HCT116 (cell line): ENCODE measurements at regions not wholly inside any gene's neighbourhood (a gene's known extent, or its start where the extent isn't known, plus 50 kb on each side); places are given as distances from the start of the nearest gene placed in this dataset.

Experiments used
- ATAC-seq: fragments of 200-7000 bp; cut with Tn5 transposase; 2 replicates; pipeline ENCODE4 v1.9.1; 2020; ENCODE audit warnings: mild to moderate bottlenecking, moderate library complexity
- BruUV-seq: library from RNA; stranded (reverse); fragments of 400-500 nt; replicated peaks from 2 replicates; lab custom pipeline; 2021; lab: Mats Ljungman, UMichigan
- CTCF ChIA-PET: fragments of 300-600 bp; sonication (Branson Sonifier 250); formaldehyde crosslinking; loops from one replicate; lab custom pipeline; 2021; ENCODE audit warnings: antibody characterized with exemption; lab: Charles Lee
- POLR2A ChIA-PET: fragments of 300-600, 350-600 bp; sonication (Branson Sonifier 250); formaldehyde crosslinking; loops from one replicate; lab custom pipeline; 2021; ENCODE audit warnings: antibody characterized with exemption; lab: Charles Lee
- RAD21 ChIA-PET, 2 experiments: fragments of 300-600 bp; sonication (Branson Sonifier 250); formaldehyde crosslinking; loops; one replicate each; lab custom pipeline; 2023; ENCODE audit warnings: low total read pairs in 2 of 2; ENCODE audit not compliant: uncharacterized antibody in 2 of 2, unreplicated experiment in 2 of 2, low non-redundant PET in 1 of 2; lab: Charles Lee
- DNase-seq: peaks from one replicate; pipeline ENCODE4 v3.0.0-alpha.2; 2010; ENCODE audit warnings: low read depth, low spot score
- H2AFZ ChIP-seq: fragments of 200-600 bp; shearing (Covaris generic), sonication (generic); 2 replicates; pipeline ENCODE4 v1.6.1; 2017; ENCODE audit warnings: low read depth, mixed run types, mixed read lengths, antibody characterized with exemption, low read length; ENCODE audit not compliant: poor library complexity, severe bottlenecking
- H3K27ac ChIP-seq: 2 replicates; pipeline ENCODE4 v1.5.1; 2012; ENCODE audit warnings: low read depth, low read length
- H3K27me3 ChIP-seq: fragments of 200-600 bp; sonication (generic); 2 replicates; pipeline ENCODE4 v1.6.1; 2016; ENCODE audit warnings: mixed run types, low read length, mixed read lengths; ENCODE audit not compliant: insufficient read depth
- H3K36me3 ChIP-seq, 2 experiments: fragments of 200-500 bp in 1 of 2; fragments of 200-600 bp in 1 of 2; sonication (Bioruptor generic) in 1 of 2; sonication (generic) in 1 of 2; 2 replicates each; pipeline versions ENCODE4 v1.5.1 to v1.6.1; 2014 to 2016; ENCODE audit warnings: low read length in 2 of 2, inconsistent platforms in 1 of 2, mixed read lengths in 1 of 2, mixed run types in 1 of 2; ENCODE audit not compliant: insufficient read depth in 2 of 2, control insufficient read depth in 1 of 2
- H3K4me1 ChIP-seq, 2 experiments: fragments of 200-600 bp in 1 of 2; sonication (generic) in 1 of 2; 2 replicates each; pipeline versions ENCODE4 v1.5.1 to v1.6.1; 2012 to 2017; ENCODE audit warnings: low read length in 2 of 2, inconsistent platforms in 1 of 2, mild to moderate bottlenecking in 1 of 2, mixed read lengths in 1 of 2, mixed run types in 1 of 2, moderate library complexity in 1 of 2; ENCODE audit not compliant: insufficient read depth in 2 of 2, control insufficient read depth in 1 of 2
- H3K4me2 ChIP-seq: fragments of 200-600 bp; sonication (generic); 2 replicates; pipeline ENCODE4 v1.6.1; 2017; ENCODE audit warnings: mixed run types, low read length, mixed read lengths
- H3K4me3 ChIP-seq, 2 experiments: fragments of 200-600 bp in 1 of 2; sonication (generic) in 1 of 2; replicated peaks in 1 of 2; 2 replicates each; pipeline ENCODE4 v1.5.1; 2011 to 2016; ENCODE audit warnings: low read length in 2 of 2, control low read depth in 1 of 2, low read depth in 1 of 2, mild to moderate bottlenecking in 1 of 2, mixed read lengths in 1 of 2, mixed run types in 1 of 2
- H3K79me2 ChIP-seq: fragments of 200-600 bp; sonication (generic); 2 replicates; pipeline ENCODE4 v1.6.1; 2017; ENCODE audit warnings: mild to moderate bottlenecking, mixed run types, low read length, moderate library complexity, mixed read lengths; ENCODE audit not compliant: insufficient read depth
- H3K9ac ChIP-seq: fragments of 200-600 bp; sonication (generic); 2 replicates; pipeline ENCODE4 v1.6.1; 2016; ENCODE audit warnings: low read length, mixed read lengths
- H3K9me2 ChIP-seq: fragments of 200-600 bp; sonication (generic), shearing (Covaris generic); 2 replicates; pipeline ENCODE4 v1.6.1; 2017; ENCODE audit warnings: mixed run types, mild to moderate bottlenecking, moderate library complexity; ENCODE audit not compliant: insufficient read depth
- H3K9me3 ChIP-seq, 2 experiments: fragments of 200-500 bp in 1 of 2; fragments of 200-600 bp in 1 of 2; sonication (Bioruptor generic) in 1 of 2; sonication (generic) in 1 of 2; 2 replicates each; pipeline ENCODE4 v1.6.1; 2014 to 2017; ENCODE audit warnings: low read length in 2 of 2, mixed read lengths in 2 of 2, inconsistent platforms in 1 of 2, low read depth in 1 of 2, mild to moderate bottlenecking in 1 of 2, mixed run types in 1 of 2, moderate library complexity in 1 of 2; ENCODE audit not compliant: control insufficient read depth in 1 of 2, insufficient read depth in 1 of 2
- H4K20me1 ChIP-seq: fragments of 200-600 bp; sonication (generic), shearing (Covaris generic); 2 replicates; pipeline ENCODE4 v1.6.1; 2017; ENCODE audit warnings: mixed run types, mild to moderate bottlenecking, moderate library complexity; ENCODE audit not compliant: insufficient read depth
- CBX3 ChIP-seq: IDR thresholded peaks from 2 replicates; pipeline ENCODE4 v1.6.1; 2012; ENCODE audit warnings: low read depth
- CEBPB ChIP-seq: IDR thresholded peaks from 2 replicates; pipeline ENCODE4 v1.6.1; 2012; ENCODE audit warnings: low read depth
- FOSL1 ChIP-seq: IDR thresholded peaks from 2 replicates; pipeline ENCODE4 v1.6.1; 2012; ENCODE audit warnings: low read depth
- intact Hi-C: fragments of 100-400 bp; cut with micrococcal nuclease; formaldehyde crosslinking; loops from 2 replicates; pipeline ENCODE4 v1.10.0; 2022
- TF ChIP-seq, protein P1 (sequence below): IDR thresholded peaks from 2 replicates; pipeline ENCODE4 v1.6.1; 2011; ENCODE audit warnings: mild to moderate bottlenecking, low read length, moderate library complexity; ENCODE audit not compliant: insufficient replicate concordance; ENCODE audit errors: extremely low read depth

DNA sequence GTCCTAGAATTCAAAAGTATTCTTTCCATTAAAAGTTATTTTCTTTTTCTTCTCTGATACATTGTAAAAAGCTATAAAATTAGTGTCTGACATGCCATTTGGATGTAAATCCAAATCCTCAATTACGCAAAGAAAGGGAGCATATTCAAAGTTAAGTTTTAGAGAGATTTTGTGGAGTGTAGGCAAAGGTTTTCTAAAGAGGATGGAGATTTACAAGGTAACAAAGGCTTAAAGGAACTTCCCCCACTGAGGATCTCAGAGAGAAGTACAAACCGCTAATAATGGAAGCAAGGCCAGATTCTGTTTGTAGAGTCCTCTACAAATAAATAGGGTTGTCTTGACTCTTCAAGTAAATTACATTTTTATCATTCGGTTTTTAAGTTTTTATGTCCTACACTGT, 91.0 kb upstream of the MAPK10 start:
- Histone ChIP-seq H2AFZ (no peak overlapping the region), H3K36me3 (no peaks in the 10 kb centered on the region), H3K9me2 (no peaks in the 10 kb centered on the region), H4K20me1 (no peaks in the 10 kb centered on the region), H3K4me3 (no peak overlapping the region), H3K4me1 (peaks cover 2 to 10% of the 10 kb centered on the region in 2 experiments; a peak in 2 of 4 replicates), H3K9ac (no peak overlapping the region), H3K4me2 (no peak overlapping the region), H3K27ac (no peak overlapping the region), H3K27me3 (no peaks in the 10 kb centered on the region), H3K79me2 (no peaks in the 10 kb centered on the region), H3K9me3 (no peaks in the 10 kb centered on the region)
- RAD21 ChIA-PET = no interaction called here
- BruUV-seq = no TSS peak
- CTCF ChIA-PET = no interaction called here
- POLR2A ChIA-PET = no interaction called here
- intact Hi-C loops = no loop called here
- DNase-seq (no peak), ATAC-seq (no peak)
- TF ChIP-seq, protein P1, sequence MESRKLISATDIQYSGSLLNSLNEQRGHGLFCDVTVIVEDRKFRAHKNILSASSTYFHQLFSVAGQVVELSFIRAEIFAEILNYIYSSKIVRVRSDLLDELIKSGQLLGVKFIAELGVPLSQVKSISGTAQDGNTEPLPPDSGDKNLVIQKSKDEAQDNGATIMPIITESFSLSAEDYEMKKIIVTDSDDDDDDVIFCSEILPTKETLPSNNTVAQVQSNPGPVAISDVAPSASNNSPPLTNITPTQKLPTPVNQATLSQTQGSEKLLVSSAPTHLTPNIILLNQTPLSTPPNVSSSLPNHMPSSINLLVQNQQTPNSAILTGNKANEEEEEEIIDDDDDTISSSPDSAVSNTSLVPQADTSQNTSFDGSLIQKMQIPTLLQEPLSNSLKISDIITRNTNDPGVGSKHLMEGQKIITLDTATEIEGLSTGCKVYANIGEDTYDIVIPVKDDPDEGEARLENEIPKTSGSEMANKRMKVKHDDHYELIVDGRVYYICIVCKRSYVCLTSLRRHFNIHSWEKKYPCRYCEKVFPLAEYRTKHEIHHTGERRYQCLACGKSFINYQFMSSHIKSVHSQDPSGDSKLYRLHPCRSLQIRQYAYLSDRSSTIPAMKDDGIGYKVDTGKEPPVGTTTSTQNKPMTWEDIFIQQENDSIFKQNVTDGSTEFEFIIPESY = no peak
- TF ChIP-seq CBX3 = no peak

DNA sequence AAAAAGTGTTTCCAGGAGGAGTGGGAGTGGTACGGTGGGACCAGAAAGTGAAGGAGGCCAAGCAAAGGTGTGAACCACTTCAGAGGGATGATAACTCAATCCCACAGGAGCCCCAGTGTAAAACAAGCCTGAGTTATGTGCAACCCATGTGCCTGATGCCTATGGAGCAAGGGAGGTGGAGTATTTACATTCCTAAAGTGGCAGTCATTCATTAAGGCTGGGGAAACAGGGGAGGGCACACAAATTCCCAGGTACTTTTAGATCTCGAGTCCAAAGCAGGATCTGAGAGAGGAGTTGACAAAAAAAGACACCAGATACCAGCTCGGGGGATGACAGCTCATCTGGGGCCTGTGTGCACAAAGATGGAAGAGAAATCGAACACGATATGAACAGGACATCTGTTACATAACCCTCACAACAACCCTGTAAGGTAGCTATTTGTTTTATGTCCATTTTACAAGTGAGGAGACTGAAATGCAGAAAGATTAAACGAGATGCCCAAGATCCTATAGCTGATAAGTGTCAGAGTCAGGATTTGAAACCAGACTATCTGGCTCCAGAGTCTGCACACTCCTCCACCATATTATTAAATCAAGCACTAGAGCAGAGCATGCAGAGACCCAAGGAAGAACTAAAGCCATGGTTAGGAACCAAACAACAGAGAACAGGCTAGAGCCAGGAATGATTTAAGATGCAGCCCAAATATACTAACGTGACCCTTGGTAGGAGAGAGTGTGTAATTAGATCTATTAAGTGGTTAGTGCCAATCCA, 91.9 kb upstream of the MAPK10 start:
- intact Hi-C loops = no loop called here
- POLR2A ChIA-PET = no interaction called here
- no peaks in the 10 kb centered on the region for H3K9me3 ChIP-seq
- no peak for ATAC-seq
- no peak overlapping the region for H3K4me3 ChIP-seq
- TF ChIP-seq FOSL1 (peak; percentile 11; the same call in 1 of the 2 replicates), CEBPB (no peak)
- TF ChIP-seq, all 23 proteins: peak for 1
- BruUV-seq = no TSS peak
- ChIA-PET CTCF (interaction anchor here (1.3 kb wide), 1 partner anchor 44 kb away, joined by 3 read pairs; no protein-coding TSS in a partner anchor), RAD21 (no interaction called here)
- no peak overlapping the region for H3K27ac ChIP-seq
- no peak overlapping the region for H3K4me2 ChIP-seq
- no peak overlapping the region for H3K9ac ChIP-seq
- no peak overlapping the region for H2AFZ ChIP-seq
- no peaks in the 10 kb centered on the region for H3K36me3 ChIP-seq
- no peaks in the 10 kb centered on the region for H3K9me2 ChIP-seq
- no peak for DNase-seq
- no peaks in the 10 kb centered on the region for H4K20me1 ChIP-seq
- H3K27me3 ChIP-seq = no peaks in the 10 kb centered on the region
- H3K79me2 ChIP-seq = no peaks in the 10 kb centered on the region
- H3K4me1 ChIP-seq = peaks cover 2 to 10% of the 10 kb centered on the region in 2 experiments; a peak in 2 of 4 replicates
